ENCODE measurements at regions not wholly inside any gene's neighbourhood (a gene's known extent, or its start where the extent isn't known, plus 50 kb on each side); places are given as distances from the start of the nearest gene placed in this dataset.

DNA sequence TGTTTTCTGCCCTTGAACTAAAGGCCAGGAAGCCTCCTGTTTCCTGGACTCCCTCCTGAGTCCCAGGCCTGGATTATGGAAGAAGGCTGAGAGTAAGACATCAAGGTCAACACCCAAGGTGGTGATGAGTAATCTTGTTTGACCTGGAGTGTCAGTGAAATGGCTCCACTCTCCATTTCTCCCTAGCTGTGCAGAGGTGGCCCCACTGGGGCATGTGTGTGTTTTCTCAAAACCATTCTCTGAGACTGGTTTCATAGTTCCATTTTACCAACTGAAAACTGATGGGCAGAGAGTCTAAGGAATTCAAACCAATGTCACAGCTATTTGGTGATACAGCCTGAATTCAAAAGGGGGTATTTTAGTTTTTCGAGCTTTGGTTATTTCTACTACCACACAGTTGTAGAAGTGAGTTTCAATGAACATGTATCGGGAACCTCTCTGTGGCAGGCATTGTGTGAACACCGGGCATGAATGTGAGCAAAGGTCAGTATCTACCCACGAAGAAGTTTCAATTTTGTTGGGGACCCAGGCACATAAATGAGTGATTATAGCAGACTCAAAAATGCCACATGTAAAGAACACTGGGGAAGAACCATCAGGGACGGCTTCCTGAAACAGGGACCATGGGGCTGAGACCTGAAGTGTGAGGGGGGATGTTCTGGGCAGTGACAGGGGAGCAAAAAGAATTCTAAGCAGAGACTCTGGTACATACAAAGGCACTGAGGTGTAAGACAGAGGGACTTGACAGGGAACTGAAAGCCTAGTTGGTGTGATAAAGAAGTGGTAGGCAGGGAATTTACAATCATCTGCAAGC, 269.6 kb upstream of the KLF4 start:
- no peak for DNase-seq

DNA sequence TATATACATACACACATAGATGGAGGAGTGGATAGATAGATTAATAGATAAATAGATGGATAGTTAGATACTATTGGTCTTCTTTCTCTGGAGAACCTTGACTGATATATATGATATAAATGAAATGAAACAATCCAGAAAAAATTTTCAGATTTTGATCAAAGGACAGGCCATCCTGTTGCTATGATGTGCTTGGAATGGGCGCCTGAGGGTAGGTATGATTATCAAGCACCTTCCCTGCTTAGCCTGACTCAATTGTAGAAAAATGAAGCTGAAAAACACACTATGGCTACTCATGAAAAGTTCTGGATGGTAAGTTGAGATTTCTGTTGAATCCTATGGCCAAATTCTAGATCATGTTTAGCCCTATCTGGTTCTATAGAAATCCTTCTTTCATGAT, 266.5 kb upstream of the KLF4 start:
- no peak for DNase-seq

DNA sequence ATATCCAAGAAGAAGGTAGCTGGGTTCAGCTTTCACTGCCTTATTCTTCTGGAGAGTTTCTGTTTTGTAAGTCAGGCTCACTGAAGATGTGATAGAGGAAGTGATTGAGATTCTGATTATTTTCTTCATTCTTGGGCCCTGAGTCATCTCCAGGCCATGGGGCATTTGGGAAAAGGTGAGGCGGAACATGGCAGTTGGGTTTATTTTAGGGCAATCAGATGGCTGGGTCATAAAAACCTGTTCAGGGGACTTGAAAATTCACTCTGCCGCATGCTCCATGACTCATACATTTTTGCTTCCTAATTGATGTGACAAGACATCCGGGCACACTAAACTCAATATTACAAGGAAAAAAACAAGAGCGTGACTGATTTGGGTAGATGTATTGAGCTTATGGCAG, 265.7 kb upstream of the KLF4 start:
- DNase-seq = no peak

DNA sequence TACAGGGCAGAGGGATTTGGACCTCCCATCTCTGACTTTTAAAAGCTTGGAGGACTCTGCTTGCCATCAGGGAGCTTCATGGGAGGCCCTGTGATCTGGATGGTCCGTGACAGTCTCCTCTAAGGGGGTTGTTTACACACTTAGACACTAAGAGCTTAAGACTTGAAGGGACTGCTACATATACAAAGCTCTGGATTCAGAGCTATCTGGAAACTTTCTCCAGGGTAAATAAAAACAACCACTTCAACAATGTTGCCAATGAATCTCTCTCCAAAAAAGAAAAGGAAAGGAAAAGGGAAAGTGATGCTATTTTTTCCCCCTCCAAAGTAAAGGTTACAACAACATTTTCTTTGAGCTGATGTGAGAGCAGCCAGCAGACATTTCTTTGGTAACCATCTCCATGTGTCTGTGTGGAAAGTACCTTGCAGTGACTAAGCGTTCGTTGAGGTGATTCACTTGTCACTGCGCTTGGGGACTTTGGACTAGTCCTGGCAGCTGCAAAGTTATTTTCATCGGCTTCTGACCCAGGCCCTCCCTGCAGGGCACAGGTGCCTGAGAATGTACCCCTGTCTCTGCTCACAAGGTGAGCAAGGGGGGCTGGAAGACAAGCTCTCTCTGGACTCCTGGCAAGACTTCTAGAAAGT, 262.1 kb upstream of the KLF4 start:
- DNase-seq = no peak

DNA sequence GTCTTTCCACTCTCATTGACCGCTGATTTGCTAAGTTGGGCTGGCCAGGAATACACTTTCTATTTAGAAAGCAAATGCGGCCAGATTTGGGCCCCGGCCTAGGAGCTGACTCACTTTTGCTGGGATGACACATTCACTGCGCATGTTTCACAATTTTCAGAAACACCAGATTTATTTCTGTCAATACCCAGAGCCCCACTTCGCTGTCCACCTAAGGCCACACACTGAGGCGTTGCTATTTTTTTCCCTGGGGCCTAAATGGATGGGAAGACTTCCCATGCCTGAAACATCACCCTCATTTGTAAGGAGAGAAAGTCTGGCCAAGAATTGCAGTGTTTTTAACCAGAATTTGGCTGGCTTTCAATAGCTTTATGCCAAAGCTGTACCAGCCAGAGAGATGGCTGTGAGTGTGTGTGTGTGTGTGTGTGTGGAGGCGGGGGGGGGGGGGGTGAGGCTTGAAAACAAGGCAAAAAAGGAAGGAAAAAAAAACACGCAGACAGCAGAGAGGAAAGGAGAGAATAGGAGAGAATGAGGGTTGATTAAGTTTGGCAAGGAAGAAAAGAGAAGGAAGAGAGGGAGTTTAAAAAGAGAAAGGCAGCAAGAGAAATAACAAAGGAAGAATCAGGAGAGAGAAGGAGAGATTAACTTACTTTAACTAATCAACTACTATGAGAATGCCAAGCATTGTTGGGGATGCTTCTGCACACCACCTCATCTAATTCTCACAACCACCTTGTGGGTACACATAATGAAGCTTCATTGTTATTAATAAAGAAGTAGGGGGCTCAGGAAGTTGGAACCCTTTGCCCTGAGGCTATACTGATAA, 261.4 kb upstream of the KLF4 start:
- no peak for DNase-seq

GRCh38 chr9:107749787-107750444, 260.3 kb upstream of the KLF4 start:
- DNase-seq = no peak

GRCh38 chr9:107744873-107745272, 255.3 kb upstream of the KLF4 start:
- DNase-seq = no peak

GRCh38 chr9:107742531-107743309, 253.2 kb upstream of the KLF4 start:
- no peak for DNase-seq

DNA sequence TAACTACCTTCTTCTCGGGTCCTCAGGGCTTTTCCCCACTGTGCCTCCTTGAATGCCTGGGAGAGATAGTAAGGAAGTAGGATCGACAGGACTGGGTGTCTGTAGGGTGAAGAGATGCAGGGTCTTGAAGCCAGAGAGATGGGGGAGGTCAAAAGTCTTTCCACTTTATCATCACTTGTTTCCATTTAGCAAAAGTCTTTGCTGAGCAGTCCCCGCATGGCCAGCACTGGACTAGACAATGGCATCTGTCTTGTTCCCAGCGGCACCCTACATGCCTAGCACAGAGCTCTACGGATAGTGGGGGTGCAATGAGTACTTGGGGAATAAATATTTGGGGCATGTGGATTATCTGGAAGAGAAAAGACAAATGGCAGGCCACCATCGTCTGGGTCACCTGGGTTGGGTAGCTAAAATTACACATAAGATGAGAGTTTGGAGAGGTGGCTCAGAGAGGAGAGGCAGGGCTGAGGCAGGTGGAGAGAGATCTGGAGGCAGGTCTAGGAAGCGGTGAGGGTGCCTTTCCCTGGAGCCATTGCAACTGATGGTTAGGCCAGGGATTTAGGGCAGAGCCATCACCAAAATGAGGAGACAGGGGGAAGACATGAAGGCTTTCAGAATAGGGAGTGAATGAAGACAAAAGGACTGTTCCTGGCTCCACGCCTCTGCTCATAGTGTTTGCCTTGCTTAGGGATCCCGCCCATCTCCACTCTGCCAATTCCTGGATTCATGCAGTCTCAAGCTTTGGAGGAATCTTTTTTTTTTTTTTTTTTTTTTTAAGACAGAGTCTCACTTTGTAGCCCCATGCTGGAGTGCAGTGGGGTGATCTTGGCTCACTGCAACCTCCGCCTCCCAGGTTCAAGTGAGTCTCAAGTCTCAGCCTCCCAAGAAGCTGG, 250.8 kb upstream of the KLF4 start:
- no peak for DNase-seq

DNA sequence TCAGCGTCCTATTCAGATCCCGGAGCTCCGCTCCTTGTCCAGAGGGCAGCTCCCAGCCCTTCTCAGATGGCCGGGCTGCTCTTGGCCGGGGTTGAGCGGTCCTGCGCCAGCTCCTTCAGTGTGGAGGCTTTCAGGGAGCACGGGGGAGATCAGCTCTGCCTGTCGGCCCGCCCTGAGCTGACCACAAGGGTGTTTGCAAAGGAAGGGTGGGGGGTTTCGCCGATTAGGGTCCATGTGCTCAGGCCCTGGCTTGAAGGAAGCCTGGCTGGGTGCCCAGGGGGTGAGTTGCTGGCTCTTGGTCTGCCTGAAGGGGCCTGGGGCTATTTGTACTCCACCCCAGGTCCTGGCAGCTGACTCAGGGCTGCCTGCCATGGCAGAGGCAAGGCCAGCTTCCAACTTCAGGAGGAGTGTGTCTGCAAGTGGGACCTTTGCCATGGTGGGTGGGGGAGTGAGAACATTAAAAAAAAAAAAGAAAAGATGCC, 250.1 kb upstream of the KLF4 start:
- no peak for DNase-seq

DNA sequence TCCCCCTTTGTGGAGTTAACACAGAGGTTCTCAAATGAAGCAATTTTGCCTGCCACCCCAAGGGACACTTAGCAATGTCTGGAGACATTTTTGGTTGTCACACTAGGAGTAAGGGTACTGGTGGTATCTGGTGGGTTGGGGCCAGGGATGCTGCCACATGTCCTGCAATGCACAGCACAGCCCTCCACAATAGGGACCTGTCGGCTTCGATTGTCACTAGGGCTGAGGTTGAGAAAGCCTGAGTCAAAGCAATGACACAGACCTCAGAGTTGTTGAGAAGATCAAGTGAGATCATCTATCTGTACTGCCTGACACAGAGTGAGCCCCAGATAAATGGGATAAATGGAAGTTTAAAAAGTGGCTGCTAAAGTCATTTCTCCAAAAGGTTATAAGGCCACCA, 249.2 kb upstream of the KLF4 start:
- DNase-seq = no peak

DNA sequence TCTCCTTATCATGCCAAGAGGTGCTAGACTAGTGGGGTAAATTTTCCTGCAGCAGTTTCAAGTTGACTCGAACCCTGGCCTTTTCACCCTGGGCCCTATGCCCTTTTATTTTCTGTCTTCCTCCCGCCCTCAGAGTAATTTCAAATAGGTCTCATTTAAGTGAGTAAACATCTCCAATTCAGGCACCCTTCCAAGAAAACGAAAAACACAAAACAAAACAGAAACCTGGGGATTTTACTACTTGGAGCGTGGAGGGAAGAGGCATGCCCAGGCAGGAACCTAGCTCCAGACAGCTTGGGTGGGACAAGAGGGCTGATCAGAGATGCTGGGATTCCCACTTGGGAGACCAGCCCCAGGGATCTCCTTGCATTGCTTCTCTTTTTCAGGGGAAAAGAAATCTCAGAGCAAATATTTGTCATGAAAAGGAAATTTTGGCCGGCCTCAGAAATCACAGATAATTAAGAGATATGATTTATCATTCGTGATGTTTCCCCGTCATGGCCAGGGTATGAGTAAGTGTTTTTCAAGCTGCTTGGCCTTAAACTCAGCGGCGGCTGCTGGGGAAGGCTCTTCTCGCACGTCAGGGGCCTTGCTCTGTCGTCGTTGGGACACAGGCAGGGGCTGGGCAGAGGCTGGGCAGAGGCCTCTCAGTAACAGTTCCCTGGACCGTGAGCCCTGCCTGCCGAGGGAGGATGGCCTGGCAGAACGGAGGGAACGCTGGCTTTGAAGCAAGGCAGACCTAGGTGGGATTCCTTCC, 248.6 kb upstream of the KLF4 start:
- DNase-seq = no peak

DNA sequence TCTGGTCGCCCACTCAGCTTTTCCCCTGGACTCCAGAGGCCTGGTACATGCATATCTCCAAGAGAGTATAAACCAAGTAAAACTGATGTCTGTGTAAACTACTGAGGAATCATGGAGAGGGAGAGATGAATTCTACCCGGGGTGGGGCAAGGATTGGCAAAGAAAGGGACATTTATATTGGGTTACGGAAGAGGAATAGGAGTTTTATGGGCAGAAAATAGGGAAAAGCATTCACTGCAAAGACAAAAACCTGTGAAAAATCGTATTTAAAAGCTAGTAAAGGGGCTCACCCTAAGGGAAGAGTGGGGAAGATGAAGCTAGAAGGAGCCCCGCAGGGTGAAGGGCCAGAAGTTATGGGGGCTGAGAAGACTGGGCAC, 248.0 kb upstream of the KLF4 start:
- DNase-seq = no peak

DNA sequence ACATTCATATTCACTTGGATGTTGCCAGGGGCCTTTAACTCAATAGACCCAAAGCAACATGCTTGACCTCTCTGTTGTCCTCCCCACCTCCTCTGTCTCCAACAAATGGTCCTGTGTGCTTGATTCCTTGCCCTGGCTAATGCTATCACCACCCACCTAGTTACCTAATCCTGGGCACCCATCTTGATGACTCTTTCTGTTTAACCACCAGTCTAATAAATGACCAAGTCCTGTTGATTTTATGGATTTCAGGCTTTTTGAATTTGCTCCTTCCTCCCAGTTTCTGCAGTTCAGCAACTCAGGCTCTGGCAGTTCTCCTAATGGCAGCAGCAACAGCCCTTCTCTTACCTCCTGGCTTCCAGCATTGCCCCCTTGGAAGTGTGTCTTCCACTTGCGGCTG, 246.3 kb upstream of the KLF4 start:
- DNase-seq = no peak

- no peak for DNase-seq
Measured at GRCh38 chr9:107734256-107735013, 244.9 kb upstream of the KLF4 start.

DNA sequence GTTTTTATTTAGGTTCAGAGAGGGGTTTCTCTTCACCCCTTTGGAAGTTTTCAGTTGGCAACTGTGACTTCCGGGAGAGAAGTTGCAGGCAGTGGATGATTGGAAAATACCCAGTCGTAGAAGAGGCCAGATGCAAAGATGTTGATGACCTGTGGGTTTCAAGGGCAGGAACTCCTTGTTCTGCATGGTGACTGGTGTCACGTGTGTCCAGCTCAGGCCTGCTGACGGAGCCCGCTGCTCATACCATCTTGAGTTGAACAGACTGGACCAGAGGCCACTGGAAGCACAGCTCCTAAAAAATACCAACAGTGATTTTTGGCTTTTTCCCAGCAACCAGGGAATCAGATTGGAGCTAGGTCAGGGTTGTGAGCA, 243.9 kb upstream of the KLF4 start:
- DNase-seq = no peak

DNA sequence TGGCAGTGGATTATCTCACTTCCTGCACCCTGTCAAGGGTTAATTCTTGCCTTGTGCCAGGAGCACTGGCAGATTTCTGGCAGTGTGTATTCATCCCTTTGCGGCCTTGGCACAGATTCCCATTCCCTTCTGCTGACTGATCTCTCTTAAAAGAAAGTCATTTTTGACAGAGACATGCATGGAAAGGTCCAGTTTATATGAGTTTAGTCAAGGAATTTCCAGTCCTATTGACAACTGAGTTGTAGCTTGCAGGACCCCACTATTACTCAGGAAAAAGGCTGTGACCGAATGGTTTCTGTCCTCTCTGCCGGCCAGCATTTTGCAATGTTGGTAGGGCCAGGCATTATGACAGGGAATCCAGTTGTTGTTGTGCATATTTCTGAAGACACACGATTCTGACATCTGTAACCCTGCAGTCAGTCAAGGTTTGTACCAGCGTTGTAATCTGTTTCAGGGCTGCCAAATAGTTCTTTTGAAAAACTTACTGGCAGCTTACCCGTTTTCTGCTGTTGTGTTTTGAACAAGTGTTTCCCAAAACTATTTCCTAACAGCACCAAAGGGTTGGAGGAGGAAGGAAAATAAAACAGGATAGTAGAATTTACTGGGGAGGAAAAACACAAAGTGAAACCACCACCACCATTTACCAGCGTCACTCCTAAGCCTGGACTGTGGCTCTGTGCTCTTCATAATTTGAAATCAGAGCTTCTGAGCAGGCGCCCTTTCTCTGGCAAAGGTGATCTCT, 243.4 kb upstream of the KLF4 start:
- DNase-seq = no peak

GRCh38 chr9:107731115-107731762, 241.7 kb upstream of the KLF4 start:
- no peak for DNase-seq

DNA sequence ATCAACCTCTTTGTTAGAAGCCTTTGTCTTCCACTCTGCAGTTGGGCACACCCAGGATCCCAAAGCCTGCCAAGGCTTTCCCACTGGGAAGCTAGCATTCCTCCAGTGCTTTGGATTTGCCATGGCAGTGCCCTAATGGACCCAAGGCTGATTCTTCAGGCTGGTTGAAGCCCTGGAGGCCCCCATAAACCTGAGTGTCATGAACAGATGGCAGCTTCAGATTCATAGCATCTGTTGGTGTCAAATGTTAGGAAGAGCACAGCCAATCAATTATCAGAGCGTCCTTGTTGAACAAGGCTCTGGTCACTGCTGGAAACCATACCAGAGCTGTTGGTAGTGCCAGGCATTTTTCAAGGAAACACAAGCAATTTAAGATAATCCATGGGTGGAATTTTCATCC, 241.1 kb upstream of the KLF4 start:
- no peak for DNase-seq

Measured in NCI-H2107 (cell line).